HepG2 (cell line): ENCODE measurements at regions not wholly inside any gene's neighbourhood (a gene's known extent, or its start where the extent isn't known, plus 50 kb on each side); places are given as distances from the start of the nearest gene placed in this dataset.

Experiments
- ESRRA ChIP-seq: sonication (generic); formaldehyde crosslinking; IDR thresholded peaks from 2 replicates; pipeline ENCODE4 v1.5.1; 2020; ENCODE audit warnings: mild to moderate bottlenecking, low read depth, missing genetic modification reagents
- RFX5 ChIP-seq: IDR thresholded peaks from 2 replicates; pipeline ENCODE4 v1.6.1; 2011; ENCODE audit warnings: low read depth, low read length, improper control_type of control experiment
- TCF7 ChIP-seq: sonication (generic); IDR thresholded peaks from 2 replicates; pipeline ENCODE4 v1.6.1; 2016; ENCODE audit warnings: antibody characterized with exemption, low read depth
- ZNF224 ChIP-seq: sonication (generic); formaldehyde crosslinking; IDR thresholded peaks from 2 replicates; pipeline ENCODE4 v1.5.0; 2020; ENCODE audit warnings: mild to moderate bottlenecking, missing genetic modification reagents
- TF ChIP-seq, protein P1 (sequence below), 2 experiments: IDR thresholded peaks; 2 replicates each; pipeline ENCODE4 v1.6.1; 2011 to 2012; ENCODE audit warnings: low read length in 2 of 2, borderline replicate concordance in 1 of 2, low read depth in 1 of 2, mild to moderate bottlenecking in 1 of 2, moderate library complexity in 1 of 2
- TF ChIP-seq, protein P2 (sequence below), 2 experiments: sonication (generic) in 1 of 2; formaldehyde crosslinking in 1 of 2; IDR thresholded peaks; 2 replicates each; pipeline versions ENCODE4 v1.5.1 to v1.6.1; 2011 to 2020; ENCODE audit warnings: borderline replicate concordance in 1 of 2, low read depth in 1 of 2, low read length in 1 of 2, mild to moderate bottlenecking in 1 of 2, missing genetic modification reagents in 1 of 2, moderate library complexity in 1 of 2

DNA sequence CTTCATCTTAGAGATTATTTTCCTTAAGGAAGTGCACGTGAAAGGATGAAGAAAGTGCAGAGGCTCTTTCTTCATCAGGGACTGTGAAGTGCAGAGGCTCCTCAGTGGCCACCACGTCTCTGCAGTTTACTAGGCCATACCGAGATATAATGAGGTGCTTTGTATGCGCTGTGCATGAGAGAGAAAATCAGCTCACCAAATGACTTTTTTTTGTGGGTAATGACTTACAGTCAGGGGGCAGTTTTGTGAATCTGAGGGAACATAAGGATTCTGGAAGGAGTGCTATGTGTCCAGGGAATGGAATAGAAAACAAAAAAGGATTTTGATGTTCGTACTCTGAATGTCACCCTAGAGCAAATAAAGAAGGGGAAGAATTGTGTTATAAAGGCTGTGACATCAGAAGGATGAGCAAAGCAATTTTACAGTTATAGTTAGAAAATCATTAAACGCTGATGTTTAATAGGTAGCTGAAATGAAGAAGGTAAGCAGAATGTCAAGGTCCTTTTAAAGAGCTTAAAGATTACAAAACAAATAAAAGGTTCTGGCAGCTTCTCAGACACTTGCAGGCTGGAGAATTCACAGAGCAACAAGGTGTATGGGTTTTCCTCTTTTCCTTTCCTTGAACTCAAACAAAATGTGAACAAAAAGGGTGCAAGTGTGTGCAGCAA is 247.5 kb upstream of the NOVA1 start:
- no peak for TF ChIP-seq ESRRA
- TF ChIP-seq TCF7: no peak
- no peak for TF ChIP-seq RFX5
- TF ChIP-seq ZNF224 (CRISPR knock-in tag): no peak
- TF ChIP-seq, protein P1, sequence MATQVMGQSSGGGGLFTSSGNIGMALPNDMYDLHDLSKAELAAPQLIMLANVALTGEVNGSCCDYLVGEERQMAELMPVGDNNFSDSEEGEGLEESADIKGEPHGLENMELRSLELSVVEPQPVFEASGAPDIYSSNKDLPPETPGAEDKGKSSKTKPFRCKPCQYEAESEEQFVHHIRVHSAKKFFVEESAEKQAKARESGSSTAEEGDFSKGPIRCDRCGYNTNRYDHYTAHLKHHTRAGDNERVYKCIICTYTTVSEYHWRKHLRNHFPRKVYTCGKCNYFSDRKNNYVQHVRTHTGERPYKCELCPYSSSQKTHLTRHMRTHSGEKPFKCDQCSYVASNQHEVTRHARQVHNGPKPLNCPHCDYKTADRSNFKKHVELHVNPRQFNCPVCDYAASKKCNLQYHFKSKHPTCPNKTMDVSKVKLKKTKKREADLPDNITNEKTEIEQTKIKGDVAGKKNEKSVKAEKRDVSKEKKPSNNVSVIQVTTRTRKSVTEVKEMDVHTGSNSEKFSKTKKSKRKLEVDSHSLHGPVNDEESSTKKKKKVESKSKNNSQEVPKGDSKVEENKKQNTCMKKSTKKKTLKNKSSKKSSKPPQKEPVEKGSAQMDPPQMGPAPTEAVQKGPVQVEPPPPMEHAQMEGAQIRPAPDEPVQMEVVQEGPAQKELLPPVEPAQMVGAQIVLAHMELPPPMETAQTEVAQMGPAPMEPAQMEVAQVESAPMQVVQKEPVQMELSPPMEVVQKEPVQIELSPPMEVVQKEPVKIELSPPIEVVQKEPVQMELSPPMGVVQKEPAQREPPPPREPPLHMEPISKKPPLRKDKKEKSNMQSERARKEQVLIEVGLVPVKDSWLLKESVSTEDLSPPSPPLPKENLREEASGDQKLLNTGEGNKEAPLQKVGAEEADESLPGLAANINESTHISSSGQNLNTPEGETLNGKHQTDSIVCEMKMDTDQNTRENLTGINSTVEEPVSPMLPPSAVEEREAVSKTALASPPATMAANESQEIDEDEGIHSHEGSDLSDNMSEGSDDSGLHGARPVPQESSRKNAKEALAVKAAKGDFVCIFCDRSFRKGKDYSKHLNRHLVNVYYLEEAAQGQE (IDR thresholded peaks at IDR 0.05; ENCODE audit: borderline replicate concordance in 1 of 2, low read depth in 1 of 2, low read length in 2 of 2): no peak
- TF ChIP-seq, protein P2, sequence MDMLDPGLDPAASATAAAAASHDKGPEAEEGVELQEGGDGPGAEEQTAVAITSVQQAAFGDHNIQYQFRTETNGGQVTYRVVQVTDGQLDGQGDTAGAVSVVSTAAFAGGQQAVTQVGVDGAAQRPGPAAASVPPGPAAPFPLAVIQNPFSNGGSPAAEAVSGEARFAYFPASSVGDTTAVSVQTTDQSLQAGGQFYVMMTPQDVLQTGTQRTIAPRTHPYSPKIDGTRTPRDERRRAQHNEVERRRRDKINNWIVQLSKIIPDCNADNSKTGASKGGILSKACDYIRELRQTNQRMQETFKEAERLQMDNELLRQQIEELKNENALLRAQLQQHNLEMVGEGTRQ (IDR thresholded peaks at IDR 0.05; ENCODE audit: low read depth, low read length): no peak
- TF ChIP-seq, protein P2 (CRISPR knock-in tag; IDR thresholded peaks at IDR 0.05; ENCODE audit: borderline replicate concordance): no peak
